ENCODE measurements at regions not wholly inside any gene's neighbourhood (a gene's known extent, or its start where the extent isn't known, plus 50 kb on each side); places are given as distances from the start of the nearest gene placed in this dataset.

GRCh38 chr2:65687614-65688013 is 255.2 kb upstream of the SPRED2 start:
- no peaks in the 10 kb centered on the region for H3K79me2 ChIP-seq (ENCODE audit: low read length)
- no peaks in the 10 kb centered on the region for H3K9me3 ChIP-seq (replicated peaks; ENCODE audit: insufficient read depth, low read length)
- H3F3A ChIP-seq (ENCODE audit: insufficient read depth, low read length), result no peaks in the 10 kb centered on the region
- H3K4me2 ChIP-seq (ENCODE audit: low read depth, low read length), result no peak overlapping the region
- no peak overlapping the region for H3K4me3 ChIP-seq (ENCODE audit: low read length)
- no peak for DNase-seq
- H2AFZ ChIP-seq (ENCODE audit: low read length), result no peak overlapping the region
- TF ChIP-seq CTCF (IDR thresholded peaks at IDR 0.05; ENCODE audit: low read length) (no peak), EZH2phosphoT487 (IDR thresholded peaks at IDR 0.05; ENCODE audit: low read length) (no peak), EZH2 (optimal IDR thresholded peaks at IDR 0.05; ENCODE audit: low read depth, low read length) (no peak)
- H3K9ac ChIP-seq (ENCODE audit: low read length), result no peak overlapping the region
- no peaks in the 10 kb centered on the region for H3K27me3 ChIP-seq (replicated peaks; ENCODE audit: insufficient read depth, low read length)
- H4K20me1 ChIP-seq (ENCODE audit: insufficient read depth, low read length), result no peaks in the 10 kb centered on the region
- H3K27ac ChIP-seq (ENCODE audit: low read length), result no peak overlapping the region
- no peaks in the 10 kb centered on the region for H3K4me1 ChIP-seq (ENCODE audit: low read length)
- no peaks in the 10 kb centered on the region for H3K36me3 ChIP-seq (replicated peaks; ENCODE audit: insufficient read depth, low read length)
- no peaks in the 10 kb centered on the region for H3K9me2 ChIP-seq (replicated peaks; ENCODE audit: insufficient read depth, low read length)

- no peak overlapping the region for H3K4me3 ChIP-seq (ENCODE audit: low read length)
- no peak overlapping the region for H3K27ac ChIP-seq (ENCODE audit: low read length)
- H3K79me2 ChIP-seq (ENCODE audit: low read length), result no peaks in the 10 kb centered on the region
- no peaks in the 10 kb centered on the region for H3K4me1 ChIP-seq (ENCODE audit: low read length)
- H3K9me2 ChIP-seq (replicated peaks; ENCODE audit: insufficient read depth, low read length), result no peaks in the 10 kb centered on the region
- no peak for DNase-seq
- H3F3A ChIP-seq (ENCODE audit: insufficient read depth, low read length), result no peaks in the 10 kb centered on the region
- TF ChIP-seq EZH2 (optimal IDR thresholded peaks at IDR 0.05; ENCODE audit: low read depth, low read length) (no peak), EZH2phosphoT487 (IDR thresholded peaks at IDR 0.05; ENCODE audit: low read length) (no peak), CTCF (IDR thresholded peaks at IDR 0.05; ENCODE audit: low read length) (no peak; the same call in 1 of the 2 replicates)
- H4K20me1 ChIP-seq (ENCODE audit: insufficient read depth, low read length), result no peaks in the 10 kb centered on the region
- no peaks in the 10 kb centered on the region for H3K27me3 ChIP-seq (replicated peaks; ENCODE audit: insufficient read depth, low read length)
- no peak overlapping the region for H3K9ac ChIP-seq (ENCODE audit: low read length)
- H3K36me3 ChIP-seq (replicated peaks; ENCODE audit: insufficient read depth, low read length), result no peaks in the 10 kb centered on the region
- no peak overlapping the region for H3K4me2 ChIP-seq (ENCODE audit: low read depth, low read length)
- no peak overlapping the region for H2AFZ ChIP-seq (ENCODE audit: low read length)
- no peaks in the 10 kb centered on the region for H3K9me3 ChIP-seq (replicated peaks; ENCODE audit: insufficient read depth, low read length)
These were observed 254.6 kb upstream of the SPRED2 start for GRCh38 chr2:65686928-65687521.

GRCh38 chr2:65681503-65681902 is 249.1 kb upstream of the SPRED2 start:
- H3F3A ChIP-seq (ENCODE audit: insufficient read depth, low read length), result no peaks in the 10 kb centered on the region

More at GRCh38 chr2:65681503-65681902, 249.1 kb upstream of the SPRED2 start:
- H3K4me2 ChIP-seq (ENCODE audit: low read depth, low read length), result no peak overlapping the region
- no peaks in the 10 kb centered on the region for H3K27me3 ChIP-seq (replicated peaks; ENCODE audit: insufficient read depth, low read length)
- no peaks in the 10 kb centered on the region for H3K9me2 ChIP-seq (replicated peaks; ENCODE audit: insufficient read depth, low read length)
- H4K20me1 ChIP-seq (ENCODE audit: insufficient read depth, low read length), result no peaks in the 10 kb centered on the region
- H3K27ac ChIP-seq (ENCODE audit: low read length), result no peak overlapping the region
- H3K9ac ChIP-seq (ENCODE audit: low read length), result no peak overlapping the region
- H3K4me3 ChIP-seq (ENCODE audit: low read length), result no peak overlapping the region
- no peak for DNase-seq
- H3K36me3 ChIP-seq (replicated peaks; ENCODE audit: insufficient read depth, low read length), result no peaks in the 10 kb centered on the region
- no peaks in the 10 kb centered on the region for H3K9me3 ChIP-seq (replicated peaks; ENCODE audit: insufficient read depth, low read length)
- no peaks in the 10 kb centered on the region for H3K4me1 ChIP-seq (ENCODE audit: low read length)
- no peaks in the 10 kb centered on the region for H3K79me2 ChIP-seq (ENCODE audit: low read length)
- no peak overlapping the region for H2AFZ ChIP-seq (ENCODE audit: low read length)
- TF ChIP-seq EZH2phosphoT487 (IDR thresholded peaks at IDR 0.05; ENCODE audit: low read length) (no peak), EZH2 (optimal IDR thresholded peaks at IDR 0.05; ENCODE audit: low read depth, low read length) (no peak), CTCF (IDR thresholded peaks at IDR 0.05; ENCODE audit: low read length) (no peak)
